ENCODE measurements at regions not wholly inside any gene's neighbourhood (a gene's known extent, or its start where the extent isn't known, plus 50 kb on each side); places are given as distances from the start of the nearest gene placed in this dataset.

DNA sequence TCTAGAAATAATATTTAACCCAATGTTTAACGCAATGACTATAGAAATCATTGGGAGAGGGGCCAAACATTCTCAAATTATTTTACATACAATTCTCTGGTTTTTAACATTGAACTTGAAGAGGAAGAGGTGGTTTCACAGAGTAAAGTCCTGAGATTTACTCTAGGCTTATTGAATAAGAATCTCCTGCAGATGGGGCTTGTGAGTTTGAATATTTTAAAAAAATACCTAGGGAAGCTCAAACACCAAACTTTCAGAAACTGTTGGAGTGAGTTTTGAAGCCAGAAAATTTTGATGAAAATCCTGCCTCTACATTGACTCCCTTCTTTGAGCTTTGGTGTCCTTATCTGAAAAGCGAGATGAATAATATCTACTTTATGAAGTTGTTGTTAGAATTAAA lies 906.6 kb downstream of the TUSC7 start:
- no peak for TF ChIP-seq POLR2A (IDR thresholded peaks at IDR 0.05; ENCODE audit: low read length)
- no peak for TF ChIP-seq GATA1 (IDR thresholded peaks at IDR 0.05; ENCODE audit: low read depth, low read length)
